ENCODE measurements at regions not wholly inside any gene's neighbourhood (a gene's known extent, or its start where the extent isn't known, plus 50 kb on each side); places are given as distances from the start of the nearest gene placed in this dataset.

- TF ChIP-seq, protein P1, sequence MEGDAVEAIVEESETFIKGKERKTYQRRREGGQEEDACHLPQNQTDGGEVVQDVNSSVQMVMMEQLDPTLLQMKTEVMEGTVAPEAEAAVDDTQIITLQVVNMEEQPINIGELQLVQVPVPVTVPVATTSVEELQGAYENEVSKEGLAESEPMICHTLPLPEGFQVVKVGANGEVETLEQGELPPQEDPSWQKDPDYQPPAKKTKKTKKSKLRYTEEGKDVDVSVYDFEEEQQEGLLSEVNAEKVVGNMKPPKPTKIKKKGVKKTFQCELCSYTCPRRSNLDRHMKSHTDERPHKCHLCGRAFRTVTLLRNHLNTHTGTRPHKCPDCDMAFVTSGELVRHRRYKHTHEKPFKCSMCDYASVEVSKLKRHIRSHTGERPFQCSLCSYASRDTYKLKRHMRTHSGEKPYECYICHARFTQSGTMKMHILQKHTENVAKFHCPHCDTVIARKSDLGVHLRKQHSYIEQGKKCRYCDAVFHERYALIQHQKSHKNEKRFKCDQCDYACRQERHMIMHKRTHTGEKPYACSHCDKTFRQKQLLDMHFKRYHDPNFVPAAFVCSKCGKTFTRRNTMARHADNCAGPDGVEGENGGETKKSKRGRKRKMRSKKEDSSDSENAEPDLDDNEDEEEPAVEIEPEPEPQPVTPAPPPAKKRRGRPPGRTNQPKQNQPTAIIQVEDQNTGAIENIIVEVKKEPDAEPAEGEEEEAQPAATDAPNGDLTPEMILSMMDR (IDR thresholded peaks at IDR 0.05) = no peak
- TF ChIP-seq POLR2A (IDR thresholded peaks at IDR 0.05) = no peak
Observed at GRCh38 chr11:134761926-134762247, 349.8 kb upstream of the B3GAT1 start.

All from adrenal gland (tissue), 5 donors.